AG04449 (cell line): ENCODE measurements at regions not wholly inside any gene's neighbourhood (a gene's known extent, or its start where the extent isn't known, plus 50 kb on each side); places are given as distances from the start of the nearest gene placed in this dataset.

Experiments used
- CTCF ChIA-PET: fragments of 350-600 bp; formaldehyde crosslinking; extraction: SDS; loops from one replicate; lab custom pipeline; 2021; ENCODE audit warnings: antibody characterized with exemption; lab: Yijun Ruan, JAX
- POLR2A ChIA-PET: fragments of 400-600, 350-600 bp; formaldehyde crosslinking; extraction: SDS; loops from one replicate; lab custom pipeline; 2020; ENCODE audit warnings: antibody characterized with exemption, inconsistent platforms; lab: Yijun Ruan, JAX
- DNase-seq: peaks from one replicate; pipeline ENCODE4 v3.0.0-alpha.2; 2010; ENCODE audit warnings: low read depth, low spot score
- H3K4me3 ChIP-seq: 2 replicates; pipeline ENCODE4 v1.5.1; 2011; ENCODE audit warnings: low read depth, mild to moderate bottlenecking, control low read depth, low read length
- TF ChIP-seq, protein P1 (sequence below): IDR thresholded peaks from one replicate; pipeline ENCODE4 v1.5.1; 2011; ENCODE audit warnings: mild to moderate bottlenecking, moderate library complexity, low read length, control low read depth, inconsistent platforms; ENCODE audit not compliant: insufficient read depth; ENCODE audit errors: missing control alignments

- POLR2A ChIA-PET: no interaction called here
- no peak for DNase-seq
- CTCF ChIA-PET: no interaction called here
- no peak overlapping the region for H3K4me3 ChIP-seq
- TF ChIP-seq, protein P1, sequence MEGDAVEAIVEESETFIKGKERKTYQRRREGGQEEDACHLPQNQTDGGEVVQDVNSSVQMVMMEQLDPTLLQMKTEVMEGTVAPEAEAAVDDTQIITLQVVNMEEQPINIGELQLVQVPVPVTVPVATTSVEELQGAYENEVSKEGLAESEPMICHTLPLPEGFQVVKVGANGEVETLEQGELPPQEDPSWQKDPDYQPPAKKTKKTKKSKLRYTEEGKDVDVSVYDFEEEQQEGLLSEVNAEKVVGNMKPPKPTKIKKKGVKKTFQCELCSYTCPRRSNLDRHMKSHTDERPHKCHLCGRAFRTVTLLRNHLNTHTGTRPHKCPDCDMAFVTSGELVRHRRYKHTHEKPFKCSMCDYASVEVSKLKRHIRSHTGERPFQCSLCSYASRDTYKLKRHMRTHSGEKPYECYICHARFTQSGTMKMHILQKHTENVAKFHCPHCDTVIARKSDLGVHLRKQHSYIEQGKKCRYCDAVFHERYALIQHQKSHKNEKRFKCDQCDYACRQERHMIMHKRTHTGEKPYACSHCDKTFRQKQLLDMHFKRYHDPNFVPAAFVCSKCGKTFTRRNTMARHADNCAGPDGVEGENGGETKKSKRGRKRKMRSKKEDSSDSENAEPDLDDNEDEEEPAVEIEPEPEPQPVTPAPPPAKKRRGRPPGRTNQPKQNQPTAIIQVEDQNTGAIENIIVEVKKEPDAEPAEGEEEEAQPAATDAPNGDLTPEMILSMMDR: no peak
These were observed 245.5 kb downstream of the CBLN1 start for GRCh38 chr16:49036126-49036525.

- CTCF ChIA-PET: no interaction called here
- H3K4me3 ChIP-seq: no peak overlapping the region
- TF ChIP-seq, protein P1: no peak
- POLR2A ChIA-PET: no interaction called here
- DNase-seq: no peak
These were observed 254.2 kb downstream of the CBLN1 start for GRCh38 chr16:49027420-49027819.

DNA sequence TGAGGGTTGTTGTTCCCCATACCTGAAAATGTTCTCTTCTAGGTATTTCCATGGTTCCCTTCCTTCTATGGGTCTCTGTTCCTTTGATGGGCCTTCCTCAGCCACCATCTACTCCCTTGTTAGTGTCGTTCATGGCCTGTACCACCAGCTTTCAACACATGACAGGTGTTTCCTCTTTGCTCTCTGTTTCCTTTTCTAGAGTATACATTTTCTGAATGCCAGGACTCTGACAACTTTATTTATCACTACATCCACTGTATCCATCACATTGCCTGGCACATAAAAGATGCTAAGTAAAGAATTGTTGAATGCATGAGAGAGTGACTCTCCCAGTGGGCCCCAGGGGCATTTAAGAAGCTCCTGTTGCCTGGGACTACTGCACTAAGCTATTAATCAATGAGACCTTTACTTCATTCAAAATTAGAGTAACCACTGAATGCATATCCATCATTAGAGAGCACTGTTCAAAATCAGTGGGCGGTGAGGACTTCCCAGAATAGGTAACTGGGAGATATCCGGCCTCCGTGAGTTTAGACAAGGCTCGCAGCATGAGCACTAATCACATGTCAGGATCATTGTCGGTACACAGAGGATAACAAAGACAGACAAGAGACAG lies 255.0 kb downstream of the CBLN1 start:
- H3K4me3 ChIP-seq: no peak overlapping the region
- TF ChIP-seq, protein P1: no peak
- ChIA-PET CTCF (no interaction called here), POLR2A (interaction anchor here (0.7 kb wide), 1 partner anchor 165 kb away, joined by 3 read pairs; no protein-coding TSS in a partner anchor)
- DNase-seq: no peak

GRCh38 chr16:49024896-49025295 lies 256.7 kb downstream of the CBLN1 start:
- TF ChIP-seq, protein P1: no peak
- CTCF ChIA-PET: no interaction called here
- POLR2A ChIA-PET: no interaction called here
- H3K4me3 ChIP-seq: no peak overlapping the region
- DNase-seq: no peak

GRCh38 chr16:49024016-49024415 lies 257.6 kb downstream of the CBLN1 start:
- TF ChIP-seq, protein P1: no peak
- H3K4me3 ChIP-seq: no peak overlapping the region
- CTCF ChIA-PET: no interaction called here
- POLR2A ChIA-PET: no interaction called here
- no peak for DNase-seq

DNA sequence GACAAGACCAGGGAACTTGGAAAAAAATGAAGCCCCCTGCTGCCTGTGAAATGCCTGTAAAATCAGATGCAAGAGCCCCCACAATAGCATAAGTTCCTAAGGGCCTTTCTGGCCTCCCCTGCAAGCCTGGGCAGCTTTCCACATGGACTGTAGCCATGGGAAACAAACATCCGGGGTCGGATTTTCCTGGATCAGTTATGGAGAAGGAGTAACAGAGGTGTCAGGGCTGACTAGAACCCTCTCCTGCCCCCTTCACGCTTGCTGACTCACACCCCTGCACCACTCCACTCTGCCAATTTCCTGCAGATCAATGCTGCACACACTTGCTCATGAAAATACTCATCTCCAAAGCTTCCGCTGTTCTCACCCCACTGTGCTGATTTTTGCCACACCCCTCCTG lies 258.6 kb downstream of the CBLN1 start:
- POLR2A ChIA-PET: no interaction called here
- DNase-seq: no peak
- TF ChIP-seq, protein P1: no peak
- H3K4me3 ChIP-seq: no peak overlapping the region
- CTCF ChIA-PET: no interaction called here
